ENCODE measurements at regions not wholly inside any gene's neighbourhood (a gene's known extent, or its start where the extent isn't known, plus 50 kb on each side); places are given as distances from the start of the nearest gene placed in this dataset.

DNA sequence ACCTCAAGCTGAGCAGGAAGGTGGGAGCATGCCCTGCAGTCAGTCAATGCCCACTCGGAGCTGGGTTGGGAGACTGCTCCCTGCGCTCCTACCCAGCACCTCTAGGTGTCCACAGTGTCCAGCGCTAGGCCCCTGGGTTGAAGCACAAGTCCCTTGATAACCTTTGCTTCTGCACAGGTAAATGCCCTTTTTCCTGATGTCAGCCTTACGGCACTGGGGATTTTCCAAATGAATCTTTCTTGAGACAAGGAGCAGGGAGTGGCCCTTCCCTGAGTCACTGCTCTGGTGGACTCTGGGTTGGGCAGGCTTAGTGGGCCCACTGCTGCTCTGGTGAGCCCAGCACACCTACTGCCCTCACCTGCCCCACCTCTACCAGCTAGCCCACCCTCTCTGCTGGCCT lies 61.9 kb upstream of the OPN4 start:
- DNase-seq (ENCODE audit: low read depth) = no peak
- TF ChIP-seq, protein P1, sequence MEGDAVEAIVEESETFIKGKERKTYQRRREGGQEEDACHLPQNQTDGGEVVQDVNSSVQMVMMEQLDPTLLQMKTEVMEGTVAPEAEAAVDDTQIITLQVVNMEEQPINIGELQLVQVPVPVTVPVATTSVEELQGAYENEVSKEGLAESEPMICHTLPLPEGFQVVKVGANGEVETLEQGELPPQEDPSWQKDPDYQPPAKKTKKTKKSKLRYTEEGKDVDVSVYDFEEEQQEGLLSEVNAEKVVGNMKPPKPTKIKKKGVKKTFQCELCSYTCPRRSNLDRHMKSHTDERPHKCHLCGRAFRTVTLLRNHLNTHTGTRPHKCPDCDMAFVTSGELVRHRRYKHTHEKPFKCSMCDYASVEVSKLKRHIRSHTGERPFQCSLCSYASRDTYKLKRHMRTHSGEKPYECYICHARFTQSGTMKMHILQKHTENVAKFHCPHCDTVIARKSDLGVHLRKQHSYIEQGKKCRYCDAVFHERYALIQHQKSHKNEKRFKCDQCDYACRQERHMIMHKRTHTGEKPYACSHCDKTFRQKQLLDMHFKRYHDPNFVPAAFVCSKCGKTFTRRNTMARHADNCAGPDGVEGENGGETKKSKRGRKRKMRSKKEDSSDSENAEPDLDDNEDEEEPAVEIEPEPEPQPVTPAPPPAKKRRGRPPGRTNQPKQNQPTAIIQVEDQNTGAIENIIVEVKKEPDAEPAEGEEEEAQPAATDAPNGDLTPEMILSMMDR (IDR thresholded peaks at IDR 0.05; ENCODE audit: control insufficient read depth, extremely low read depth, insufficient read depth) = no peak; the same call in 1 of the 2 replicates
- H3K4me3 ChIP-seq (ENCODE audit: low read depth, low read length) = no peak overlapping the region

- TF ChIP-seq, protein P1 (IDR thresholded peaks at IDR 0.05; ENCODE audit: control insufficient read depth, extremely low read depth, insufficient read depth) = no peak
- DNase-seq (ENCODE audit: low read depth) = no peak
- no peak overlapping the region for H3K4me3 ChIP-seq (ENCODE audit: low read depth, low read length)
These were observed 59.8 kb upstream of the OPN4 start for GRCh38 chr10:86594535-86594934.

GRCh38 chr10:86595496-86595895 lies 58.9 kb upstream of the OPN4 start:
- TF ChIP-seq, protein P1 (IDR thresholded peaks at IDR 0.05; ENCODE audit: control insufficient read depth, extremely low read depth, insufficient read depth) = no peak
- H3K4me3 ChIP-seq (ENCODE audit: low read depth, low read length) = no peak overlapping the region
- DNase-seq (ENCODE audit: low read depth) = no peak

GRCh38 chr10:86596266-86596665 lies 58.1 kb upstream of the OPN4 start:
- TF ChIP-seq, protein P1 (IDR thresholded peaks at IDR 0.05; ENCODE audit: control insufficient read depth, extremely low read depth, insufficient read depth) = no peak
- H3K4me3 ChIP-seq (ENCODE audit: low read depth, low read length) = no peak overlapping the region
- DNase-seq (ENCODE audit: low read depth) = no peak

DNA sequence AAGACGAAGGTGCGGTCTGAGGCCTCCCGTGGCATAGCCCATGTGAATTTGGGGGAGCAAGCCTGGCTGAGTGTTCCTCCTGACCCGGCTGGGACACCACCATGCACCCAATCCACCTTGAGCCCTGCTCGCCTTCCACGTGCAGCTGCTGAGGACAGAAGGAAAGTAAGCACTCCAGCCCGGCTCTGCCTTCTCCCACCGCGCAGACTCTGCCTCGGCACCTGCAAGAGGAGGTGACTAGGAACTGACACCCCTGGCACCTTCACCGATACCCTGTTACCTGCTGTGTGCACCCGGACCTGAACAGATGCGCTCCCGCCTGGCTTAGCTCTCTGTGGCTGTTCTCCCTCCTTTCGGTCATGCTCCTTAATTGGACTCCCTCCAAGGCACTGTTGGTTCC lies 57.0 kb upstream of the OPN4 start:
- H3K4me3 ChIP-seq (ENCODE audit: low read depth, low read length) = no peak overlapping the region
- DNase-seq (ENCODE audit: low read depth) = no peak
- TF ChIP-seq, protein P1 (IDR thresholded peaks at IDR 0.05; ENCODE audit: control insufficient read depth, extremely low read depth, insufficient read depth) = no peak

GRCh38 chr10:86598151-86598550 lies 56.2 kb upstream of the OPN4 start:
- no peak for DNase-seq (ENCODE audit: low read depth)
- no peak overlapping the region for H3K4me3 ChIP-seq (ENCODE audit: low read depth, low read length)
- TF ChIP-seq, protein P1 (IDR thresholded peaks at IDR 0.05; ENCODE audit: control insufficient read depth, extremely low read depth, insufficient read depth) = no peak

- no peak for DNase-seq (ENCODE audit: low read depth)
- TF ChIP-seq, protein P1 (IDR thresholded peaks at IDR 0.05; ENCODE audit: control insufficient read depth, extremely low read depth, insufficient read depth) = no peak
- no peak overlapping the region for H3K4me3 ChIP-seq (ENCODE audit: low read depth, low read length)
These were observed 55.3 kb upstream of the OPN4 start for GRCh38 chr10:86599041-86599440.
